AG04449 (cell line): ENCODE measurements at regions not wholly inside any gene's neighbourhood (a gene's known extent, or its start where the extent isn't known, plus 50 kb on each side); places are given as distances from the start of the nearest gene placed in this dataset.

ENCODE experiments used
- CTCF ChIA-PET: fragments of 350-600 bp; formaldehyde crosslinking; extraction: SDS; loops from one replicate; lab custom pipeline; 2021; ENCODE audit warnings: antibody characterized with exemption; lab: Yijun Ruan, JAX
- POLR2A ChIA-PET: fragments of 400-600, 350-600 bp; formaldehyde crosslinking; extraction: SDS; loops from one replicate; lab custom pipeline; 2020; ENCODE audit warnings: antibody characterized with exemption, inconsistent platforms; lab: Yijun Ruan, JAX
- DNase-seq: peaks from one replicate; pipeline ENCODE4 v3.0.0-alpha.2; 2010; ENCODE audit warnings: low read depth, low spot score
- H3K4me3 ChIP-seq: 2 replicates; pipeline ENCODE4 v1.5.1; 2011; ENCODE audit warnings: low read depth, mild to moderate bottlenecking, control low read depth, low read length
- CTCF ChIP-seq: IDR thresholded peaks from one replicate; pipeline ENCODE4 v1.5.1; 2011; ENCODE audit warnings: mild to moderate bottlenecking, moderate library complexity, low read length, control low read depth, inconsistent platforms; ENCODE audit not compliant: insufficient read depth; ENCODE audit errors: missing control alignments

GRCh38 chr15:87300146-87300545 is 956.4 kb downstream of the NTRK3 start:
- DNase-seq = no peak
- no peak overlapping the region for H3K4me3 ChIP-seq
- TF ChIP-seq CTCF = no peak
- CTCF ChIA-PET = no interaction called here
- POLR2A ChIA-PET = no interaction called here

GRCh38 chr15:87294854-87295253 is 961.7 kb downstream of the NTRK3 start:
- no peak for DNase-seq
- no peak overlapping the region for H3K4me3 ChIP-seq
- no peak for TF ChIP-seq CTCF
- ChIA-PET CTCF (no interaction called here), POLR2A (no interaction called here)

- no peak overlapping the region for H3K4me3 ChIP-seq
- CTCF ChIA-PET = interaction anchor here (1.0 to 1.1 kb wide), 3 partner anchors 11 to 955 kb away, joined by 3 to 5 read pairs (median 3); no protein-coding TSS in a partner anchor
- no peak for TF ChIP-seq CTCF
- no peak for DNase-seq
- POLR2A ChIA-PET = no interaction called here
Observed at GRCh38 chr15:87293031-87293430, 963.5 kb downstream of the NTRK3 start.

- peak; percentile 79 for DNase-seq
- TF ChIP-seq CTCF = no peak
- H3K4me3 ChIP-seq = no peak overlapping the region
- POLR2A ChIA-PET = no interaction called here
- CTCF ChIA-PET = no interaction called here
Observed at GRCh38 chr15:87287156-87287555, 969.4 kb downstream of the NTRK3 start.

- CTCF ChIA-PET = no interaction called here
- POLR2A ChIA-PET = no interaction called here
- H3K4me3 ChIP-seq = no peak overlapping the region
- no peak for TF ChIP-seq CTCF
- no peak for DNase-seq
Observed at GRCh38 chr15:87269566-87269965, 987.0 kb downstream of the NTRK3 start.

GRCh38 chr15:87268675-87269074 is 987.9 kb downstream of the NTRK3 start:
- CTCF ChIA-PET = no interaction called here
- POLR2A ChIA-PET = no interaction called here
- TF ChIP-seq CTCF = no peak
- DNase-seq = no peak
- no peak overlapping the region for H3K4me3 ChIP-seq
